ENCODE measurements at regions not wholly inside any gene's neighbourhood (a gene's known extent, or its start where the extent isn't known, plus 50 kb on each side); places are given as distances from the start of the nearest gene placed in this dataset.

DNA sequence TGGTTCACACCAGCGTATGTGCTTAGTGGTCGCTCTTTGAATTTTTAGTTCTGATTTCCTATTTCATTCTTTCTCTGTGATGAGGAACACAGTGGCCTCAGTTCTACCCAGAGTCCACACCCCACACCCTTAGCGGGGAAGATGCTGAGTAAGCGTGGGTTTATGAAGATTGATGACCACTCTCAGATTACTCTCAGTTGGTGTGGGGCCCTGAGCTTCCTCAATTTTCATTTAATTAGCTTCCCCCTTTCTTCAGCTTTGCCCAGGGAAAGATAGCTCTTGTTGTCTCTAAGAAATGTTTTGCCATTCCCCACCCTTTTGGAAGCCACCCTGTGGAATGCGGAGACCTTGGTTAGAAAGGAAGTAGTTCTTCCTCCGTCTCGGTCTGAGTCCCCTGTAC lies 299.9 kb upstream of the PROX1 start:
- Mint-ChIP-seq H3K27me3 (ENCODE audit: unreplicated experiment) (no peaks in the 10 kb centered on the region), H3K36me3 (ENCODE audit: unreplicated experiment) (no peaks in the 10 kb centered on the region), H3K4me3 (ENCODE audit: unreplicated experiment) (no peak overlapping the region), H3K4me1 (ENCODE audit: unreplicated experiment) (no peaks in the 10 kb centered on the region), H3K9me3 (ENCODE audit: unreplicated experiment) (no peaks in the 10 kb centered on the region), H3K27ac (ENCODE audit: unreplicated experiment) (no peak overlapping the region)
- no peak for DNase-seq (ENCODE audit: extremely low spot score, unreplicated experiment)
- TF ChIP-seq, protein P1, sequence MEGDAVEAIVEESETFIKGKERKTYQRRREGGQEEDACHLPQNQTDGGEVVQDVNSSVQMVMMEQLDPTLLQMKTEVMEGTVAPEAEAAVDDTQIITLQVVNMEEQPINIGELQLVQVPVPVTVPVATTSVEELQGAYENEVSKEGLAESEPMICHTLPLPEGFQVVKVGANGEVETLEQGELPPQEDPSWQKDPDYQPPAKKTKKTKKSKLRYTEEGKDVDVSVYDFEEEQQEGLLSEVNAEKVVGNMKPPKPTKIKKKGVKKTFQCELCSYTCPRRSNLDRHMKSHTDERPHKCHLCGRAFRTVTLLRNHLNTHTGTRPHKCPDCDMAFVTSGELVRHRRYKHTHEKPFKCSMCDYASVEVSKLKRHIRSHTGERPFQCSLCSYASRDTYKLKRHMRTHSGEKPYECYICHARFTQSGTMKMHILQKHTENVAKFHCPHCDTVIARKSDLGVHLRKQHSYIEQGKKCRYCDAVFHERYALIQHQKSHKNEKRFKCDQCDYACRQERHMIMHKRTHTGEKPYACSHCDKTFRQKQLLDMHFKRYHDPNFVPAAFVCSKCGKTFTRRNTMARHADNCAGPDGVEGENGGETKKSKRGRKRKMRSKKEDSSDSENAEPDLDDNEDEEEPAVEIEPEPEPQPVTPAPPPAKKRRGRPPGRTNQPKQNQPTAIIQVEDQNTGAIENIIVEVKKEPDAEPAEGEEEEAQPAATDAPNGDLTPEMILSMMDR (IDR thresholded peaks at IDR 0.05), result no peak

DNA sequence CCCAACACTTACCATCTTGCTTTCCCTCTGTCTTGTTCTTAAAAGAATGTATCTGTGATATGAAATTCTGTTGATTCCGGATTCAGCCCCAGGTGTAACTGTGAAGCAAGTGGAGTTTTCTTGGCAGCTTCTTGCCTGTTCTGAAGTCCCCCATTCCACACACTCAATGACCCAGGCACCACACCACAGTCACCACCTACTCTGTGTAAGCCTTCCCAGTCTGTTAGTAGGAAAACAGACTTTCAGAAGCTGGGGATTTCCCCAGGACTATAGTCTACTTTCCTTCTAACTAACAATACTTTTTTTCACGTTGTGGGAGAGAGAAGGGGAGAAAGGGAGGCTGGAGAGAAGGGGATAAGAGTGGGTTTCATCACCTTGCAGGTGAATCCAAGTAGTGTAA lies 299.1 kb upstream of the PROX1 start:
- Mint-ChIP-seq H3K27me3 (ENCODE audit: unreplicated experiment) (no peaks in the 10 kb centered on the region), H3K36me3 (ENCODE audit: unreplicated experiment) (no peaks in the 10 kb centered on the region), H3K4me1 (ENCODE audit: unreplicated experiment) (no peaks in the 10 kb centered on the region), H3K4me3 (ENCODE audit: unreplicated experiment) (no peak overlapping the region), H3K9me3 (ENCODE audit: unreplicated experiment) (no peaks in the 10 kb centered on the region), H3K27ac (ENCODE audit: unreplicated experiment) (no peak overlapping the region)
- TF ChIP-seq, protein P1 (IDR thresholded peaks at IDR 0.05), result no peak
- no peak for DNase-seq (ENCODE audit: extremely low spot score, unreplicated experiment)

DNA sequence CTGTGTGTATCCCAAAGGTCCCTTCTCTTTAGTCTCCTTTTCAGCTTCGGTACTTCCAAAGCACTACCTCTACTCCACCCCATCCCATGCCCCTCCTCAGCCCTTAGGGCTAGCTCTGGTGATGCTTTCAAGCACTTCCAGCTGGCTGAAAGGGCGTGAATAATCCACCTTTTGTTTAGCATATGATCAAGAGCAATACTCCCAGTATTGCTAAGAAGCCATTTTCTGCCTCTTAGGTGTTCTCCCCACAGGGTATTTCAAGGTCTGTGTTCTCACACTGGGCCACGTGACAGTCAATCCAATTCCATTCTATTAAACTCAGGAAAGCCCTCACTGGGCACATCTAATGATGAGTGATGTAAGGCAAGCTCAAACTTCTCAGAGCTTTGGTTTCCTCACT lies 298.5 kb upstream of the PROX1 start:
- Mint-ChIP-seq H3K9me3 (ENCODE audit: unreplicated experiment) (no peaks in the 10 kb centered on the region), H3K4me3 (ENCODE audit: unreplicated experiment) (no peak overlapping the region), H3K27ac (ENCODE audit: unreplicated experiment) (no peak overlapping the region), H3K27me3 (ENCODE audit: unreplicated experiment) (no peaks in the 10 kb centered on the region), H3K36me3 (ENCODE audit: unreplicated experiment) (no peaks in the 10 kb centered on the region), H3K4me1 (ENCODE audit: unreplicated experiment) (no peaks in the 10 kb centered on the region)
- no peak for DNase-seq (ENCODE audit: extremely low spot score, unreplicated experiment)
- TF ChIP-seq, protein P1 (IDR thresholded peaks at IDR 0.05), result no peak

DNA sequence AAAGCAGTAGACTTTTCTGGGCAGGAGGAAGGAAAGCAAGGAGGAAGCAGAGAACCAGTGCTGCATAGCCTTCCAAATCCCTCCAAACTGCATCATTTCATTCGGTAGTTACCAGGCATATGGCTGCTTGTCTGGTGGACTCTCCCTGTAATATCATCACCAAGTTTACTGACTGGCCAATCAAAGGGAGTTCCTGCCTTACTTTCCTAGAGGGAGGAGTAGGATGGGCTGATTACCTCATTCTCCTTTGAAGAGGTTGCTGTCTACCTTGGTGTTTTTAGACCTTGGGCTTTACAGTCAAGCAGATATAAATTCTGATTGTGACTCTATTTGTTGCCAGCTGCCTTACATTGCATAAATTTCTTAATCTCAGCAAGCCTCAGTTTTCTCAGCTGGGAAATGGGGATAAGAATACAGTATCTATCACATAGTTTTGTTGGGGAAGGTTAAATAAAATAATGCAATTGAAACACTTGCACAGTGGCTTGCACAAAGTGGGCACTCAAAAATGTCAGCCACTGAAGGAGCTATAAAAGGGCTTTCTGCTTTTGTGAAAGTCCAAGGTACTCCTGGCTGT lies 297.3 kb upstream of the PROX1 start:
- Mint-ChIP-seq H3K27me3 (ENCODE audit: unreplicated experiment) (no peaks in the 10 kb centered on the region), H3K4me3 (ENCODE audit: unreplicated experiment) (no peak overlapping the region), H3K36me3 (ENCODE audit: unreplicated experiment) (no peaks in the 10 kb centered on the region), H3K9me3 (ENCODE audit: unreplicated experiment) (no peaks in the 10 kb centered on the region), H3K4me1 (ENCODE audit: unreplicated experiment) (no peaks in the 10 kb centered on the region), H3K27ac (ENCODE audit: unreplicated experiment) (no peak overlapping the region)
- TF ChIP-seq, protein P1 (IDR thresholded peaks at IDR 0.05), result no peak
- no peak for DNase-seq (ENCODE audit: extremely low spot score, unreplicated experiment)

DNA sequence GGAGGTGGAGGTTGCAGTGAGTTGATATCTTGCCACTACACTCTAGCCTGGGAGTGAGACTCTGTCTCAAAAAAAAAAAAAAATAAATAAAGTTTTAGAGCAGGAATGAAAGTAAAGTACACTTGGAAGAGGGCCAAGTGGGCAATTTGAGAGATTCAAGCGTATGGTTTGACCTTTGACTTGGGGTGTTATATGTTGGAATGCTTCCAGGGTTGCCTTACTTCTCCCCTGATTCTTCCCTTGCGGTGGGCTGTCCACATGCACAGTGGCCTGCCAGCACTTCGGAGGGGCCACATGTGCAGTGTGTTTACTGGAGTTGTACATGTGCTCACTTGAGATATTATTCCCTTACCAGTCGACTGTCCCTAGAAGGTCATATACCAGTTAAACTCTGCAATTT lies 295.5 kb upstream of the PROX1 start:
- TF ChIP-seq, protein P1 (IDR thresholded peaks at IDR 0.05), result no peak

More for the DNA sequence above, 295.5 kb upstream of the PROX1 start:
- no peak overlapping the region for H3K27ac Mint-ChIP-seq (ENCODE audit: unreplicated experiment)
- H3K9me3 Mint-ChIP-seq (ENCODE audit: unreplicated experiment), result no peaks in the 10 kb centered on the region
- no peak for DNase-seq (ENCODE audit: extremely low spot score, unreplicated experiment)
- no peaks in the 10 kb centered on the region for H3K27me3 Mint-ChIP-seq (ENCODE audit: unreplicated experiment)
- H3K36me3 Mint-ChIP-seq (ENCODE audit: unreplicated experiment), result no peaks in the 10 kb centered on the region
- H3K4me3 Mint-ChIP-seq (ENCODE audit: unreplicated experiment), result no peak overlapping the region
- no peaks in the 10 kb centered on the region for H3K4me1 Mint-ChIP-seq (ENCODE audit: unreplicated experiment)

Data from osteocyte (in vitro differentiated cells).